HCT116 (cell line): ENCODE measurements at regions not wholly inside any gene's neighbourhood (a gene's known extent, or its start where the extent isn't known, plus 50 kb on each side); places are given as distances from the start of the nearest gene placed in this dataset.

Experiments used
- ATAC-seq: fragments of 200-7000 bp; cut with Tn5 transposase; 2 replicates; pipeline ENCODE4 v1.9.1; 2020; ENCODE audit warnings: mild to moderate bottlenecking, moderate library complexity
- BruUV-seq: library from RNA; stranded (reverse); fragments of 400-500 nt; replicated peaks from 2 replicates; lab custom pipeline; 2021; lab: Mats Ljungman, UMichigan
- CTCF ChIA-PET: fragments of 300-600 bp; sonication (Branson Sonifier 250); formaldehyde crosslinking; loops from one replicate; lab custom pipeline; 2021; ENCODE audit warnings: antibody characterized with exemption; lab: Charles Lee
- POLR2A ChIA-PET: fragments of 300-600, 350-600 bp; sonication (Branson Sonifier 250); formaldehyde crosslinking; loops from one replicate; lab custom pipeline; 2021; ENCODE audit warnings: antibody characterized with exemption; lab: Charles Lee
- RAD21 ChIA-PET, 2 experiments: fragments of 300-600 bp; sonication (Branson Sonifier 250); formaldehyde crosslinking; loops; one replicate each; lab custom pipeline; 2023; ENCODE audit warnings: low total read pairs in 2 of 2; ENCODE audit not compliant: uncharacterized antibody in 2 of 2, unreplicated experiment in 2 of 2, low non-redundant PET in 1 of 2; lab: Charles Lee
- DNase-seq: peaks from one replicate; pipeline ENCODE4 v3.0.0-alpha.2; 2010; ENCODE audit warnings: low read depth, low spot score
- H2AFZ ChIP-seq: fragments of 200-600 bp; shearing (Covaris generic), sonication (generic); 2 replicates; pipeline ENCODE4 v1.6.1; 2017; ENCODE audit warnings: low read depth, mixed run types, mixed read lengths, antibody characterized with exemption, low read length; ENCODE audit not compliant: poor library complexity, severe bottlenecking
- H3K27ac ChIP-seq: 2 replicates; pipeline ENCODE4 v1.5.1; 2012; ENCODE audit warnings: low read depth, low read length
- H3K27me3 ChIP-seq: fragments of 200-600 bp; sonication (generic); 2 replicates; pipeline ENCODE4 v1.6.1; 2016; ENCODE audit warnings: mixed run types, low read length, mixed read lengths; ENCODE audit not compliant: insufficient read depth
- H3K36me3 ChIP-seq, 2 experiments: fragments of 200-500 bp in 1 of 2; fragments of 200-600 bp in 1 of 2; sonication (Bioruptor generic) in 1 of 2; sonication (generic) in 1 of 2; 2 replicates each; pipeline versions ENCODE4 v1.5.1 to v1.6.1; 2014 to 2016; ENCODE audit warnings: low read length in 2 of 2, inconsistent platforms in 1 of 2, mixed read lengths in 1 of 2, mixed run types in 1 of 2; ENCODE audit not compliant: insufficient read depth in 2 of 2, control insufficient read depth in 1 of 2
- H3K4me1 ChIP-seq, 2 experiments: fragments of 200-600 bp in 1 of 2; sonication (generic) in 1 of 2; 2 replicates each; pipeline versions ENCODE4 v1.5.1 to v1.6.1; 2012 to 2017; ENCODE audit warnings: low read length in 2 of 2, inconsistent platforms in 1 of 2, mild to moderate bottlenecking in 1 of 2, mixed read lengths in 1 of 2, mixed run types in 1 of 2, moderate library complexity in 1 of 2; ENCODE audit not compliant: insufficient read depth in 2 of 2, control insufficient read depth in 1 of 2
- H3K4me2 ChIP-seq: fragments of 200-600 bp; sonication (generic); 2 replicates; pipeline ENCODE4 v1.6.1; 2017; ENCODE audit warnings: mixed run types, low read length, mixed read lengths
- H3K4me3 ChIP-seq, 2 experiments: fragments of 200-600 bp in 1 of 2; sonication (generic) in 1 of 2; replicated peaks in 1 of 2; 2 replicates each; pipeline ENCODE4 v1.5.1; 2011 to 2016; ENCODE audit warnings: low read length in 2 of 2, control low read depth in 1 of 2, low read depth in 1 of 2, mild to moderate bottlenecking in 1 of 2, mixed read lengths in 1 of 2, mixed run types in 1 of 2
- H3K79me2 ChIP-seq: fragments of 200-600 bp; sonication (generic); 2 replicates; pipeline ENCODE4 v1.6.1; 2017; ENCODE audit warnings: mild to moderate bottlenecking, mixed run types, low read length, moderate library complexity, mixed read lengths; ENCODE audit not compliant: insufficient read depth
- H3K9ac ChIP-seq: fragments of 200-600 bp; sonication (generic); 2 replicates; pipeline ENCODE4 v1.6.1; 2016; ENCODE audit warnings: low read length, mixed read lengths
- H3K9me2 ChIP-seq: fragments of 200-600 bp; sonication (generic), shearing (Covaris generic); 2 replicates; pipeline ENCODE4 v1.6.1; 2017; ENCODE audit warnings: mixed run types, mild to moderate bottlenecking, moderate library complexity; ENCODE audit not compliant: insufficient read depth
- H3K9me3 ChIP-seq, 2 experiments: fragments of 200-500 bp in 1 of 2; fragments of 200-600 bp in 1 of 2; sonication (Bioruptor generic) in 1 of 2; sonication (generic) in 1 of 2; 2 replicates each; pipeline ENCODE4 v1.6.1; 2014 to 2017; ENCODE audit warnings: low read length in 2 of 2, mixed read lengths in 2 of 2, inconsistent platforms in 1 of 2, low read depth in 1 of 2, mild to moderate bottlenecking in 1 of 2, mixed run types in 1 of 2, moderate library complexity in 1 of 2; ENCODE audit not compliant: control insufficient read depth in 1 of 2, insufficient read depth in 1 of 2
- H4K20me1 ChIP-seq: fragments of 200-600 bp; sonication (generic), shearing (Covaris generic); 2 replicates; pipeline ENCODE4 v1.6.1; 2017; ENCODE audit warnings: mixed run types, mild to moderate bottlenecking, moderate library complexity; ENCODE audit not compliant: insufficient read depth
- CBX3 ChIP-seq: IDR thresholded peaks from 2 replicates; pipeline ENCODE4 v1.6.1; 2012; ENCODE audit warnings: low read depth
- EGR1 ChIP-seq: IDR thresholded peaks from 2 replicates; pipeline ENCODE4 v1.6.1; 2012; ENCODE audit warnings: low read depth
- ELF1 ChIP-seq: IDR thresholded peaks from 2 replicates; pipeline ENCODE4 v1.6.1; 2012; ENCODE audit warnings: low read depth, borderline replicate concordance
- EZH2 ChIP-seq: fragments of 200-600 bp; sonication (generic); IDR thresholded peaks from 2 replicates; pipeline ENCODE4 v1.6.1; 2017; ENCODE audit warnings: antibody characterized with exemption, mixed run types
- POLR2A ChIP-seq: IDR thresholded peaks from 2 replicates; pipeline ENCODE4 v1.7.0; 2011; ENCODE audit warnings: borderline replicate concordance; ENCODE audit not compliant: insufficient read depth, insufficient read length; ENCODE audit errors: extremely low read depth
- POLR2AphosphoS5 ChIP-seq: IDR thresholded peaks from 2 replicates; pipeline ENCODE4 v1.6.1; 2011; ENCODE audit warnings: mild to moderate bottlenecking, low read depth, low read length, moderate library complexity
- RAD21 ChIP-seq: IDR thresholded peaks from 2 replicates; pipeline ENCODE4 v1.6.1; 2012; ENCODE audit warnings: low read depth, mild to moderate bottlenecking
- REST ChIP-seq: IDR thresholded peaks from 2 replicates; pipeline ENCODE4 v1.6.1; 2012; ENCODE audit warnings: low read depth
- SP1 ChIP-seq: IDR thresholded peaks from 2 replicates; pipeline ENCODE4 v1.6.1; 2012; ENCODE audit warnings: low read depth
- TCF7L2 ChIP-seq: IDR thresholded peaks from 2 replicates; pipeline ENCODE4 v1.7.0; 2011; ENCODE audit warnings: borderline replicate concordance, inconsistent platforms; ENCODE audit not compliant: insufficient read depth, insufficient read length; ENCODE audit errors: extremely low read depth
- ZFX ChIP-seq: fragments of 450-650 bp; IDR thresholded peaks from 2 replicates; pipeline ENCODE4 v1.6.1; 2017
- intact Hi-C: fragments of 100-400 bp; cut with micrococcal nuclease; formaldehyde crosslinking; loops from 2 replicates; pipeline ENCODE4 v1.10.0; 2022
- TF ChIP-seq, protein P1 (sequence below), 3 experiments: fragments of 200-600 bp in 1 of 3; sonication (generic) in 1 of 3; IDR thresholded peaks in 2 of 3; conservative IDR thresholded peaks in 1 of 3; 2 replicates each; pipeline ENCODE4 v1.5.1; 2012 to 2017; ENCODE audit warnings: low read depth in 2 of 3, low read length in 2 of 3, antibody characterized with exemption in 1 of 3, borderline replicate concordance in 1 of 3, control low read depth in 1 of 3, mild to moderate bottlenecking in 1 of 3, mixed read lengths in 1 of 3, mixed run types in 1 of 3, moderate library complexity in 1 of 3; ENCODE audit not compliant: insufficient read depth in 1 of 3

GRCh38 chr17:31591924-31592323 is 200.4 kb downstream of the RAB11FIP4 start:
- intact Hi-C loops: no loop called here
- Histone ChIP-seq H3K4me2 (no peak overlapping the region), H3K9ac (no peak overlapping the region), H3K79me2 (no peaks in the 10 kb centered on the region), H3K4me1 (peaks cover 9 to 21% of the 10 kb centered on the region in 2 experiments), H3K36me3 (no peaks in the 10 kb centered on the region), H3K27ac (no peak overlapping the region), H3K9me2 (no peaks in the 10 kb centered on the region), H4K20me1 (no peaks in the 10 kb centered on the region), H3K9me3 (no peaks in the 10 kb centered on the region), H3K27me3 (no peaks in the 10 kb centered on the region), H2AFZ (no peak overlapping the region), H3K4me3 (no peak overlapping the region)
- ATAC-seq (no peak), DNase-seq (no peak)
- CTCF ChIA-PET: no interaction called here
- RAD21 ChIA-PET: no interaction called here
- TF ChIP-seq EGR1 (no peak), REST (no peak), SP1 (no peak), RAD21 (no peak), EZH2 (no peak), ZFX (no peak), POLR2A (no peak), POLR2AphosphoS5 (no peak), ELF1 (no peak), TCF7L2 (no peak), CBX3 (no peak)
- TF ChIP-seq, protein P1, sequence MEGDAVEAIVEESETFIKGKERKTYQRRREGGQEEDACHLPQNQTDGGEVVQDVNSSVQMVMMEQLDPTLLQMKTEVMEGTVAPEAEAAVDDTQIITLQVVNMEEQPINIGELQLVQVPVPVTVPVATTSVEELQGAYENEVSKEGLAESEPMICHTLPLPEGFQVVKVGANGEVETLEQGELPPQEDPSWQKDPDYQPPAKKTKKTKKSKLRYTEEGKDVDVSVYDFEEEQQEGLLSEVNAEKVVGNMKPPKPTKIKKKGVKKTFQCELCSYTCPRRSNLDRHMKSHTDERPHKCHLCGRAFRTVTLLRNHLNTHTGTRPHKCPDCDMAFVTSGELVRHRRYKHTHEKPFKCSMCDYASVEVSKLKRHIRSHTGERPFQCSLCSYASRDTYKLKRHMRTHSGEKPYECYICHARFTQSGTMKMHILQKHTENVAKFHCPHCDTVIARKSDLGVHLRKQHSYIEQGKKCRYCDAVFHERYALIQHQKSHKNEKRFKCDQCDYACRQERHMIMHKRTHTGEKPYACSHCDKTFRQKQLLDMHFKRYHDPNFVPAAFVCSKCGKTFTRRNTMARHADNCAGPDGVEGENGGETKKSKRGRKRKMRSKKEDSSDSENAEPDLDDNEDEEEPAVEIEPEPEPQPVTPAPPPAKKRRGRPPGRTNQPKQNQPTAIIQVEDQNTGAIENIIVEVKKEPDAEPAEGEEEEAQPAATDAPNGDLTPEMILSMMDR (IDR thresholded peaks at IDR 0.05 in 2 of 3, conservative IDR thresholded peaks at IDR 0.05 in 1 of 3; ENCODE audit: borderline replicate concordance in 1 of 3, insufficient read depth in 1 of 3, low read depth in 2 of 3, low read length in 2 of 3): no peak
- BruUV-seq: no TSS peak
- POLR2A ChIA-PET: interaction anchor here (0.5 to 0.6 kb wide), 2 partner anchors 10 to 339 kb away, joined by 3 to 4 read pairs; no protein-coding TSS in a partner anchor
